ENCODE measurements at regions not wholly inside any gene's neighbourhood (a gene's known extent, or its start where the extent isn't known, plus 50 kb on each side); places are given as distances from the start of the nearest gene placed in this dataset.

DNA sequence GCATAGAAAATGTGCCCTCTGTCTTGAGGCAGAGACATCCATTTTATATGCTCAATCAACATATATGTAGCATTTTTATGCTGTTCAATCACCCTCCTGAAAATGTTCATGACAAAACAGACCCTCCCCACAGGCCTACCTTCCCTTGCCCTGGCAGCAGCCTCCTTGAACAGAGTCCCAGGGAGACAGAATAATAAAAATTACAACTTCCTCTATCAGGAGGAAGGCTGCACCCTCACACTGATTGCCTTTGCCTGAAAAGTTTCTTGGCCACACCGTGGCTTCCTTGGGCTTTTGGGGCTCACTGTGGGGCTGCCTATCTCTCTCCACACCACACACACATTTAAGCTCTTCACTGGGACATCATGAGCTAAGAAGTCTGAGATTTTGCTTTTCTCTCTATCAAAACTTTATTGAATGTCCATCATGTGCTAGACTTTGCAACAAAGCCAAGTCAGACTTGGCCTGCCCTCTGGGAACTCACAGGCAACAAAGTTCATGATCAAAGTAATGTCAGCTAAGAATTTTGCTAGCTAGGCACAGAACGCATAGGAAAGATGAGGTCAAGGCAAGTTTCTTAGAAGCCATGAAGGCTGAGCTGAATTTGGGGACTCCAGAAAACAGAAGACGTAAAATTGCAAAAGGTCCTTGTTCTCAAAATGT lies 101.6 kb downstream of the BCL2L11 start:
- no peaks in the 10 kb centered on the region for H3K27me3 Mint-ChIP-seq (ENCODE audit: unreplicated experiment)
- H3K9me3 Mint-ChIP-seq (ENCODE audit: low read depth, unreplicated experiment): peaks cover 7% of the 10 kb centered on the region
- intact Hi-C loops (cut with micrococcal nuclease; ENCODE audit: unreplicated experiment): no loop called here
- TF ChIP-seq, protein P1, sequence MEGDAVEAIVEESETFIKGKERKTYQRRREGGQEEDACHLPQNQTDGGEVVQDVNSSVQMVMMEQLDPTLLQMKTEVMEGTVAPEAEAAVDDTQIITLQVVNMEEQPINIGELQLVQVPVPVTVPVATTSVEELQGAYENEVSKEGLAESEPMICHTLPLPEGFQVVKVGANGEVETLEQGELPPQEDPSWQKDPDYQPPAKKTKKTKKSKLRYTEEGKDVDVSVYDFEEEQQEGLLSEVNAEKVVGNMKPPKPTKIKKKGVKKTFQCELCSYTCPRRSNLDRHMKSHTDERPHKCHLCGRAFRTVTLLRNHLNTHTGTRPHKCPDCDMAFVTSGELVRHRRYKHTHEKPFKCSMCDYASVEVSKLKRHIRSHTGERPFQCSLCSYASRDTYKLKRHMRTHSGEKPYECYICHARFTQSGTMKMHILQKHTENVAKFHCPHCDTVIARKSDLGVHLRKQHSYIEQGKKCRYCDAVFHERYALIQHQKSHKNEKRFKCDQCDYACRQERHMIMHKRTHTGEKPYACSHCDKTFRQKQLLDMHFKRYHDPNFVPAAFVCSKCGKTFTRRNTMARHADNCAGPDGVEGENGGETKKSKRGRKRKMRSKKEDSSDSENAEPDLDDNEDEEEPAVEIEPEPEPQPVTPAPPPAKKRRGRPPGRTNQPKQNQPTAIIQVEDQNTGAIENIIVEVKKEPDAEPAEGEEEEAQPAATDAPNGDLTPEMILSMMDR (IDR thresholded peaks at IDR 0.05; ENCODE audit: unreplicated experiment): no peak
- CTCF ChIA-PET: interaction anchor here (0.6 kb wide), 1 partner anchor 25 kb away, joined by 3 read pairs; no protein-coding TSS in a partner anchor
- H3K27ac Mint-ChIP-seq (ENCODE audit: unreplicated experiment): no peak overlapping the region
- no peaks in the 10 kb centered on the region for H3K36me3 Mint-ChIP-seq (ENCODE audit: insufficient read depth, unreplicated experiment)
- no peaks in the 10 kb centered on the region for H3K4me1 Mint-ChIP-seq (ENCODE audit: low read depth, unreplicated experiment)
- no TSS peak for BruUV-seq (replicated peaks)
- DNase-seq: no peak
- no peak overlapping the region for H3K4me3 Mint-ChIP-seq (ENCODE audit: low read depth, unreplicated experiment)

DNA sequence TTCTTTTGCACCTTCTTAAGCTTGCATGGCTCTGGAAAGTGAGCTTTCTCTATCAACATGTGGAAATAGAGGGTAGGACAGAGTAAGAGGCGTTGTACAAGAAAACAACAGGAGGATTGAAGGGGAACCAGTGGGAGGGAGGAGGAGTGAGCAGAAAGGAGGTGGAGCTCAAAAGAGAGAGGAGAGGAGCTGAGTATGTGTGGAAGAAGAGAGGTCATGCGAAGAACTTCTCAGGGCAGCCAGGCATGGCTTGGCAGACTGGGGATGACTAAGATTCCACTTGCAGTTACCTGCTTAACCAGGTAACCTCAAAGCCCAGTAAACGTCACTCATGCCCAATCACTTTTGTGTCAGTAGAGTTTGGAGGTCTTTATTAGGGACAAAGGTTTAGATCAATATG lies 105.1 kb downstream of the BCL2L11 start:
- intact Hi-C loops (cut with micrococcal nuclease; ENCODE audit: unreplicated experiment): no loop called here
- TF ChIP-seq, protein P1 (IDR thresholded peaks at IDR 0.05; ENCODE audit: unreplicated experiment): no peak
- no TSS peak for BruUV-seq (replicated peaks)
- Mint-ChIP-seq H3K36me3 (ENCODE audit: insufficient read depth, unreplicated experiment) (peaks cover 6% of the 10 kb centered on the region), H3K4me1 (ENCODE audit: low read depth, unreplicated experiment) (peaks cover 8% of the 10 kb centered on the region), H3K27ac (ENCODE audit: unreplicated experiment) (no peak overlapping the region), H3K4me3 (ENCODE audit: low read depth, unreplicated experiment) (no peak overlapping the region), H3K27me3 (ENCODE audit: unreplicated experiment) (no peaks in the 10 kb centered on the region), H3K9me3 (ENCODE audit: low read depth, unreplicated experiment) (peaks cover 11% of the 10 kb centered on the region)
- DNase-seq: no peak
- CTCF ChIA-PET: no interaction called here

DNA sequence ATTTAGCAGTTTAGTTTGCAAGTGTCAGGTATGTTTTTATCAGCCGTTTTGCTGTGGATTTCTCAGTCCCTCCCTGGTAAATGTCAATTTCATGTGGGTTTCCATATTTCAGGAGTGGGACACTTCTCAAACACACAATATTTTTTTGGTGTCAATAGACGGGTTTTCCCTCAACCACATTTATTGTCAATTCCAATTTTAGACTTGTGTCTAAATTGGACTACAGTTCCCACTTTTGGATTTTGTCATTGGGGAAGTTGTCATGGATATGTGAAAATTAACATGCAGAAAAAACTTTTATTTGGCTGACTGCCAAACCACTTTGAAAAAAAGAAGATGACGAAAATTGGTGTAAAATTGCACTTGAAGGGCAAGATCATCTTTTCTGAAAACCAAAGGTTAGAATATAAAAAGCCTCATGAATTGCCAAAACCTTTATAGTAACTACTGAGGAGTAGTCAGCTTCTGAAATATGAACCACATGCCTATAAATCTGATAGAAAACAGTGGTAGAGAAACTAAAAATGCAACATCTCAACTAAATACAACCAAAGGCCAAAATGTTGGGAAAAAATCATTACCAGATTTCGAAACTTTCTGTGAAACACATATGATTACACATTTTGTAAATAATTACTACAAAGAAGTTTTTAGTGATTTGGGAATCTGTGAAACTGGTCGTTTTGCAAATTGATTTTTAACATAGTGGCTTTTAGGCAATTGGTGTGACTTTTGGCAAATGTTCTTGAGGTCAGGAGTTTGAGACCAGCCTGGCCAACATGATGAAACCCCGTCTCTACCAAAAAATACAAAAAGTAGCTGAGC lies 106.4 kb downstream of the BCL2L11 start:
- H3K36me3 Mint-ChIP-seq (ENCODE audit: insufficient read depth, unreplicated experiment): peaks cover 6% of the 10 kb centered on the region
- no peaks in the 10 kb centered on the region for H3K27me3 Mint-ChIP-seq (ENCODE audit: unreplicated experiment)
- BruUV-seq (replicated peaks): no TSS peak
- H3K4me3 Mint-ChIP-seq (ENCODE audit: low read depth, unreplicated experiment): no peak overlapping the region
- CTCF ChIA-PET: no interaction called here
- H3K4me1 Mint-ChIP-seq (ENCODE audit: low read depth, unreplicated experiment): peaks cover 8% of the 10 kb centered on the region
- intact Hi-C loops (cut with micrococcal nuclease; ENCODE audit: unreplicated experiment): no loop called here
- TF ChIP-seq, protein P1 (IDR thresholded peaks at IDR 0.05; ENCODE audit: unreplicated experiment): no peak
- no peak for DNase-seq
- no peak overlapping the region for H3K27ac Mint-ChIP-seq (ENCODE audit: unreplicated experiment)
- peaks cover 11% of the 10 kb centered on the region for H3K9me3 Mint-ChIP-seq (ENCODE audit: low read depth, unreplicated experiment)

DNA sequence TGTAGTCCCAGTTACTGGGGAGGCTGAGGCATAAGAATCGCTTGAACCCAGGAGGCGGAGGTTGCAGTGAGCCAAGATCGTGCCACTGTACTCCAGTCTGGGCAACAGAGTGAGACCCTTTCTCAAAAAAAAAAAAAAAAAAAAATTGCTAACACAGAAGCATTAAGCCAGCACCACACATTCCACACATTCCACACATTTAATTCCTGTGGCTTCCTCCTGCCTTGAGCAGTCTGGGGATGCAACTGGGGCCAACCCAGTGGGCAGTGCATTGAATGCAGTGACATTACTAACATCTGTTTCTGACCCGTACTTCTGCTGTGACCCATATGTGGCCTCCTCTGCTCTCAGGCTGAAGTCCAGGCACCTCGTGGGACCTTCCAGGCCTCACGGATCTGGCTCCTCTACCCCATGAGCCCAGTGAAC lies 107.0 kb downstream of the BCL2L11 start:
- Mint-ChIP-seq H3K9me3 (ENCODE audit: low read depth, unreplicated experiment) (peaks cover 7% of the 10 kb centered on the region), H3K4me3 (ENCODE audit: low read depth, unreplicated experiment) (no peak overlapping the region)
- CTCF ChIA-PET: no interaction called here

More for the DNA sequence above, 107.0 kb downstream of the BCL2L11 start:
- intact Hi-C loops (cut with micrococcal nuclease; ENCODE audit: unreplicated experiment): no loop called here
- no TSS peak for BruUV-seq (replicated peaks)
- TF ChIP-seq, protein P1 (IDR thresholded peaks at IDR 0.05; ENCODE audit: unreplicated experiment): no peak
- Mint-ChIP-seq H3K27me3 (ENCODE audit: unreplicated experiment) (no peaks in the 10 kb centered on the region), H3K27ac (ENCODE audit: unreplicated experiment) (peak overlapping the region; percentile 68), H3K4me1 (ENCODE audit: low read depth, unreplicated experiment) (peaks cover 8% of the 10 kb centered on the region), H3K36me3 (ENCODE audit: insufficient read depth, unreplicated experiment) (peaks cover 6% of the 10 kb centered on the region)
- peak; percentile 20 for DNase-seq
